ENCODE measurements at regions not wholly inside any gene's neighbourhood (a gene's known extent, or its start where the extent isn't known, plus 50 kb on each side); places are given as distances from the start of the nearest gene placed in this dataset.

- Histone ChIP-seq H3K4me3 (ENCODE audit: low read depth, low read length) (no peak overlapping the region), H3K27me3 (ENCODE audit: control insufficient read depth, insufficient read depth, low read length) (no peaks in the 10 kb centered on the region), H3K36me3 (ENCODE audit: control insufficient read depth, insufficient read depth, low read length) (no peaks in the 10 kb centered on the region), H3K27ac (ENCODE audit: low read depth, low read length) (no peak overlapping the region), H3K4me1 (ENCODE audit: control insufficient read depth, insufficient read depth, low read length) (no peaks in the 10 kb centered on the region), H3K9ac (ENCODE audit: low read depth, low read length) (no peak overlapping the region), H3K9me3 (ENCODE audit: control insufficient read depth, insufficient read depth, low read length) (no peaks in the 10 kb centered on the region)
Measured at GRCh38 chr12:65682112-65682511, 142.2 kb upstream of the HMGA2 start.

GRCh38 chr12:65684906-65685305, 139.4 kb upstream of the HMGA2 start:
- Histone ChIP-seq H3K4me3 (ENCODE audit: low read depth, low read length) (no peak overlapping the region), H3K9ac (ENCODE audit: low read depth, low read length) (no peak overlapping the region), H3K36me3 (ENCODE audit: control insufficient read depth, insufficient read depth, low read length) (no peaks in the 10 kb centered on the region), H3K27me3 (ENCODE audit: control insufficient read depth, insufficient read depth, low read length) (no peaks in the 10 kb centered on the region), H3K27ac (ENCODE audit: low read depth, low read length) (no peak overlapping the region), H3K9me3 (ENCODE audit: control insufficient read depth, insufficient read depth, low read length) (no peaks in the 10 kb centered on the region), H3K4me1 (ENCODE audit: control insufficient read depth, insufficient read depth, low read length) (no peaks in the 10 kb centered on the region)

GRCh38 chr12:65685514-65685913, 138.8 kb upstream of the HMGA2 start:
- H3K9ac ChIP-seq (ENCODE audit: low read depth, low read length), result no peak overlapping the region
- H3K4me3 ChIP-seq (ENCODE audit: low read depth, low read length), result no peak overlapping the region
- no peaks in the 10 kb centered on the region for H3K27me3 ChIP-seq (ENCODE audit: control insufficient read depth, insufficient read depth, low read length)
- H3K4me1 ChIP-seq (ENCODE audit: control insufficient read depth, insufficient read depth, low read length), result no peaks in the 10 kb centered on the region
- H3K9me3 ChIP-seq (ENCODE audit: control insufficient read depth, insufficient read depth, low read length), result no peaks in the 10 kb centered on the region
- H3K36me3 ChIP-seq (ENCODE audit: control insufficient read depth, insufficient read depth, low read length), result no peaks in the 10 kb centered on the region
- no peak overlapping the region for H3K27ac ChIP-seq (ENCODE audit: low read depth, low read length)

- H3K4me3 ChIP-seq (ENCODE audit: low read depth, low read length), result no peak overlapping the region
- H3K36me3 ChIP-seq (ENCODE audit: control insufficient read depth, insufficient read depth, low read length), result no peaks in the 10 kb centered on the region
- H3K27ac ChIP-seq (ENCODE audit: low read depth, low read length), result no peak overlapping the region
- no peaks in the 10 kb centered on the region for H3K9me3 ChIP-seq (ENCODE audit: control insufficient read depth, insufficient read depth, low read length)
- no peak overlapping the region for H3K9ac ChIP-seq (ENCODE audit: low read depth, low read length)
- H3K4me1 ChIP-seq (ENCODE audit: control insufficient read depth, insufficient read depth, low read length), result no peaks in the 10 kb centered on the region
- H3K27me3 ChIP-seq (ENCODE audit: control insufficient read depth, insufficient read depth, low read length), result no peaks in the 10 kb centered on the region
Measured at GRCh38 chr12:65689508-65689907, 134.8 kb upstream of the HMGA2 start.

GRCh38 chr12:65690477-65690876, 133.8 kb upstream of the HMGA2 start:
- no peak overlapping the region for H3K27ac ChIP-seq (ENCODE audit: low read depth, low read length)
- H3K27me3 ChIP-seq (ENCODE audit: control insufficient read depth, insufficient read depth, low read length), result no peaks in the 10 kb centered on the region

GRCh38 chr12:65694130-65694529, 130.2 kb upstream of the HMGA2 start:
- H3K9ac ChIP-seq (ENCODE audit: low read depth, low read length), result no peak overlapping the region
- H3K27me3 ChIP-seq (ENCODE audit: control insufficient read depth, insufficient read depth, low read length), result no peaks in the 10 kb centered on the region
- no peak overlapping the region for H3K4me3 ChIP-seq (ENCODE audit: low read depth, low read length)
- H3K9me3 ChIP-seq (ENCODE audit: control insufficient read depth, insufficient read depth, low read length), result no peaks in the 10 kb centered on the region
- H3K27ac ChIP-seq (ENCODE audit: low read depth, low read length), result no peak overlapping the region
- no peaks in the 10 kb centered on the region for H3K36me3 ChIP-seq (ENCODE audit: control insufficient read depth, insufficient read depth, low read length)
- H3K4me1 ChIP-seq (ENCODE audit: control insufficient read depth, insufficient read depth, low read length), result peaks cover 10% of the 10 kb centered on the region

More at GRCh38 chr12:65690477-65690876, 133.8 kb upstream of the HMGA2 start:
- no peak overlapping the region for H3K4me3 ChIP-seq (ENCODE audit: low read depth, low read length)
- no peak overlapping the region for H3K9ac ChIP-seq (ENCODE audit: low read depth, low read length)
- H3K4me1 ChIP-seq (ENCODE audit: control insufficient read depth, insufficient read depth, low read length), result peaks cover 6% of the 10 kb centered on the region
- no peaks in the 10 kb centered on the region for H3K36me3 ChIP-seq (ENCODE audit: control insufficient read depth, insufficient read depth, low read length)
- H3K9me3 ChIP-seq (ENCODE audit: control insufficient read depth, insufficient read depth, low read length), result no peaks in the 10 kb centered on the region

- no peak overlapping the region for H3K27ac ChIP-seq (ENCODE audit: low read depth, low read length)
- no peaks in the 10 kb centered on the region for H3K27me3 ChIP-seq (ENCODE audit: control insufficient read depth, insufficient read depth, low read length)
- no peaks in the 10 kb centered on the region for H3K36me3 ChIP-seq (ENCODE audit: control insufficient read depth, insufficient read depth, low read length)
- no peak overlapping the region for H3K9ac ChIP-seq (ENCODE audit: low read depth, low read length)
- H3K4me1 ChIP-seq (ENCODE audit: control insufficient read depth, insufficient read depth, low read length), result peaks cover 10% of the 10 kb centered on the region
- no peak overlapping the region for H3K4me3 ChIP-seq (ENCODE audit: low read depth, low read length)
- H3K9me3 ChIP-seq (ENCODE audit: control insufficient read depth, insufficient read depth, low read length), result no peaks in the 10 kb centered on the region
Measured at GRCh38 chr12:65695113-65695865, 129.0 kb upstream of the HMGA2 start.

GRCh38 chr12:65696227-65696626, 128.1 kb upstream of the HMGA2 start:
- Histone ChIP-seq H3K9ac (ENCODE audit: low read depth, low read length) (no peak overlapping the region), H3K4me3 (ENCODE audit: low read depth, low read length) (no peak overlapping the region), H3K27me3 (ENCODE audit: control insufficient read depth, insufficient read depth, low read length) (no peaks in the 10 kb centered on the region), H3K4me1 (ENCODE audit: control insufficient read depth, insufficient read depth, low read length) (peaks cover 10% of the 10 kb centered on the region), H3K9me3 (ENCODE audit: control insufficient read depth, insufficient read depth, low read length) (no peaks in the 10 kb centered on the region), H3K36me3 (ENCODE audit: control insufficient read depth, insufficient read depth, low read length) (no peaks in the 10 kb centered on the region), H3K27ac (ENCODE audit: low read depth, low read length) (no peak overlapping the region)

- peaks cover 10% of the 10 kb centered on the region for H3K4me1 ChIP-seq (ENCODE audit: control insufficient read depth, insufficient read depth, low read length)
- H3K9ac ChIP-seq (ENCODE audit: low read depth, low read length), result no peak overlapping the region
- no peak overlapping the region for H3K4me3 ChIP-seq (ENCODE audit: low read depth, low read length)
- H3K27me3 ChIP-seq (ENCODE audit: control insufficient read depth, insufficient read depth, low read length), result no peaks in the 10 kb centered on the region
- H3K9me3 ChIP-seq (ENCODE audit: control insufficient read depth, insufficient read depth, low read length), result no peaks in the 10 kb centered on the region
- no peaks in the 10 kb centered on the region for H3K36me3 ChIP-seq (ENCODE audit: control insufficient read depth, insufficient read depth, low read length)
- no peak overlapping the region for H3K27ac ChIP-seq (ENCODE audit: low read depth, low read length)
Measured at GRCh38 chr12:65699251-65699650, 125.0 kb upstream of the HMGA2 start.

GRCh38 chr12:65703176-65703575, 121.1 kb upstream of the HMGA2 start:
- Histone ChIP-seq H3K4me1 (ENCODE audit: control insufficient read depth, insufficient read depth, low read length) (no peaks in the 10 kb centered on the region), H3K9ac (ENCODE audit: low read depth, low read length) (no peak overlapping the region), H3K9me3 (ENCODE audit: control insufficient read depth, insufficient read depth, low read length) (peaks cover 7% of the 10 kb centered on the region; the same call in 1 of the 2 replicates), H3K36me3 (ENCODE audit: control insufficient read depth, insufficient read depth, low read length) (no peaks in the 10 kb centered on the region), H3K27me3 (ENCODE audit: control insufficient read depth, insufficient read depth, low read length) (no peaks in the 10 kb centered on the region), H3K4me3 (ENCODE audit: low read depth, low read length) (no peak overlapping the region), H3K27ac (ENCODE audit: low read depth, low read length) (no peak overlapping the region)

GRCh38 chr12:65705380-65705876, 118.9 kb upstream of the HMGA2 start:
- H3K4me1 ChIP-seq (ENCODE audit: control insufficient read depth, insufficient read depth, low read length), result no peaks in the 10 kb centered on the region
- H3K4me3 ChIP-seq (ENCODE audit: low read depth, low read length), result no peak overlapping the region
- H3K27me3 ChIP-seq (ENCODE audit: control insufficient read depth, insufficient read depth, low read length), result no peaks in the 10 kb centered on the region
- no peak overlapping the region for H3K27ac ChIP-seq (ENCODE audit: low read depth, low read length)
- peaks cover 7% of the 10 kb centered on the region; the same call in 1 of the 2 replicates for H3K9me3 ChIP-seq (ENCODE audit: control insufficient read depth, insufficient read depth, low read length)
- H3K36me3 ChIP-seq (ENCODE audit: control insufficient read depth, insufficient read depth, low read length), result no peaks in the 10 kb centered on the region
- no peak overlapping the region for H3K9ac ChIP-seq (ENCODE audit: low read depth, low read length)

Data from HUES48 (cell line).